ENCODE measurements at regions not wholly inside any gene's neighbourhood (a gene's known extent, or its start where the extent isn't known, plus 50 kb on each side); places are given as distances from the start of the nearest gene placed in this dataset.

GRCh38 chr11:130780437-130780836 lies 135.8 kb downstream of the SNX19 start:
- DNase-seq, result no peak

GRCh38 chr11:130781931-130782330 lies 134.3 kb downstream of the SNX19 start:
- peak; percentile 87 for DNase-seq

GRCh38 chr11:130782361-130783222 lies 133.7 kb downstream of the SNX19 start:
- peak; percentile 79 for DNase-seq

- no peak for DNase-seq
These were observed 133.0 kb downstream of the SNX19 start for GRCh38 chr11:130783323-130783722.

- DNase-seq, result peak; percentile 92
These were observed 130.7 kb downstream of the SNX19 start for GRCh38 chr11:130785380-130786116.

GRCh38 chr11:130786586-130786985 lies 129.7 kb downstream of the SNX19 start:
- DNase-seq, result no peak

- DNase-seq, result peak; percentile 52
These were observed 129.1 kb downstream of the SNX19 start for GRCh38 chr11:130787092-130787616.

- DNase-seq, result peak; percentile 57
These were observed 128.2 kb downstream of the SNX19 start for GRCh38 chr11:130787973-130788570.

- no peak for DNase-seq
These were observed 127.1 kb downstream of the SNX19 start for GRCh38 chr11:130789056-130789640.

GRCh38 chr11:130790689-130791088 lies 125.6 kb downstream of the SNX19 start:
- no peak for DNase-seq

- DNase-seq, result no peak
These were observed 123.5 kb downstream of the SNX19 start for GRCh38 chr11:130792772-130793171.

GRCh38 chr11:130796828-130797227 lies 119.5 kb downstream of the SNX19 start:
- no peak for DNase-seq

- peak; percentile 99 for DNase-seq
These were observed 118.0 kb downstream of the SNX19 start for GRCh38 chr11:130798280-130798679.

GRCh38 chr11:130798801-130799200 lies 117.5 kb downstream of the SNX19 start:
- peak; percentile 64 for DNase-seq

GRCh38 chr11:130801333-130802122 lies 114.8 kb downstream of the SNX19 start:
- peak; percentile 55 for DNase-seq

- DNase-seq, result no peak
These were observed 113.7 kb downstream of the SNX19 start for GRCh38 chr11:130802567-130802966.

- DNase-seq, result no peak
These were observed 111.8 kb downstream of the SNX19 start for GRCh38 chr11:130804306-130805076.

- no peak for DNase-seq
These were observed 109.5 kb downstream of the SNX19 start for GRCh38 chr11:130806746-130807145.

- peak; percentile 82 for DNase-seq
These were observed 107.7 kb downstream of the SNX19 start for GRCh38 chr11:130808541-130808940.

GRCh38 chr11:130813196-130813595 lies 103.1 kb downstream of the SNX19 start:
- no peak for DNase-seq

- no peak for DNase-seq
These were observed 102.6 kb downstream of the SNX19 start for GRCh38 chr11:130813638-130814037.

Data from fibroblast of skin of right quadriceps (primary cell).